Heart left ventricle (tissue), 16 donors: ENCODE measurements at regions not wholly inside any gene's neighbourhood (a gene's known extent, or its start where the extent isn't known, plus 50 kb on each side); places are given as distances from the start of the nearest gene placed in this dataset.

ENCODE experiments used
- ATAC-seq, 4 donors: fragments of 200-7000 bp; cut with Tn5 transposase; one replicate each; pipeline ENCODE4 v1.9.1; 2020 to 2022; ENCODE audit warnings: moderate library complexity in 4 of 4, mild to moderate bottlenecking in 3 of 4, moderate number of reproducible peaks in 1 of 4
- DNase-seq, 5 donors: peaks; one replicate each; pipeline ENCODE4 v3.0.0-alpha.2; 2020
- H3K27ac ChIP-seq, 12 donors: fragments of 200-600 bp; sonication (generic) in 4 of 12; one replicate each; pipeline versions ENCODE4 v1.5.0 to v1.8.0; 2016 to 2022; ENCODE audit warnings: mild to moderate bottlenecking in 2 of 12
- H3K27me3 ChIP-seq, 9 donors: fragments of 200-600 bp; sonication (generic) in 2 of 9; one replicate each; pipeline versions ENCODE4 v1.5.1 to v1.8.0; 2016 to 2022; ENCODE audit warnings: mild to moderate bottlenecking in 3 of 9
- H3K36me3 ChIP-seq, 9 donors: fragments of 200-600 bp; sonication (generic) in 2 of 9; one replicate each; pipeline versions ENCODE4 v1.5.0 to v1.8.0; 2018 to 2022; ENCODE audit warnings: mild to moderate bottlenecking in 2 of 9
- H3K4me1 ChIP-seq, 12 donors: fragments of 200-600 bp; sonication (generic) in 4 of 12; one replicate each; pipeline versions ENCODE4 v1.5.0 to v1.8.0; 2016 to 2022; ENCODE audit warnings: mild to moderate bottlenecking in 3 of 12
- H3K4me3 ChIP-seq, 12 donors: fragments of 200-600 bp; sonication (generic) in 4 of 12; one replicate each; pipeline versions ENCODE4 v1.5.0 to v1.8.0; 2017 to 2022; ENCODE audit warnings: mild to moderate bottlenecking in 9 of 12, moderate library complexity in 4 of 12
- H3K9me3 ChIP-seq, 12 donors: fragments of 200-600 bp; sonication (generic) in 4 of 12; one replicate each; pipeline versions ENCODE4 v1.5.0 to v1.8.0; 2016 to 2022; ENCODE audit warnings: mild to moderate bottlenecking in 1 of 12
- POLR2A ChIP-seq, 2 donors: fragments of 450-650 bp; IDR thresholded peaks; one replicate each; pipeline ENCODE4 v1.6.1; 2017; ENCODE audit warnings: antibody characterized with exemption in 2 of 2, mild to moderate bottlenecking in 2 of 2, moderate library complexity in 2 of 2
- WGBS, 4 donors: extraction: QIAGEN DNeasy Blood & Tissue Kit in 2 of 4; methylation state at CpG; one replicate each; pipeline versions ENCODE4 v1.1.5 to v1.1.7; 2013 to 2018; 5-methylcytosine and 5-hydroxymethylcytosine counted together
- intact Hi-C, 10 donors: fragments of 100-400 bp; cut with DNase I; formaldehyde crosslinking; loops; one replicate each; pipeline versions ENCODE4 v1.11.1 to v1.14.2; 2022
- TF ChIP-seq, protein P1 (sequence below), 12 donors: fragments of 200-600 bp; sonication (generic) in 4 of 12; IDR thresholded peaks; one replicate each; pipeline versions ENCODE4 v1.5.0 to v1.8.0; 2018 to 2022; ENCODE audit warnings: antibody characterized with exemption in 12 of 12, mild to moderate bottlenecking in 5 of 12
- donor health status: ischemic (EF 13 %, LVEDD 7.1; RV severe dilation, severe dysfunction).
- donor health status: healthy with polysubstance abuse.
- donor health status: DM: no; HTN: yes; CAD: no.
- donor health status: DM: no; HTN: no; CAD: no.
- donor health status: ischemic (EF 25% LVEDD 6.9; RV normal size, moderate dysfunction).
- donor health status: ischemic (EF 25% LVEDD 5.7; RV mildly dilated, moderate dysfunction).
- donor health status: healthy.
- donor health status: DM: yes; HTN: yes; CAD: no.
- donor health status: ischemic (EF 35%, LVEDD 5.7; RV mildly dilated, moderate dysfunction).
- donor health status: nonischemic (EF 11% LVEDD 7.7; RV severe dilation, severe dysfunction).
- donor health status: DM: yes; HTN: yes; CAD: no.
- donor health status: PGD.
- donor health status: ischemic (EF 29% LVEDD 5.4; RV normal size, mild dysfunction).
- donor health status: nonischemic (EF 23%, LVEDD 6.1; RV moderate dilation, normal function).

DNA sequence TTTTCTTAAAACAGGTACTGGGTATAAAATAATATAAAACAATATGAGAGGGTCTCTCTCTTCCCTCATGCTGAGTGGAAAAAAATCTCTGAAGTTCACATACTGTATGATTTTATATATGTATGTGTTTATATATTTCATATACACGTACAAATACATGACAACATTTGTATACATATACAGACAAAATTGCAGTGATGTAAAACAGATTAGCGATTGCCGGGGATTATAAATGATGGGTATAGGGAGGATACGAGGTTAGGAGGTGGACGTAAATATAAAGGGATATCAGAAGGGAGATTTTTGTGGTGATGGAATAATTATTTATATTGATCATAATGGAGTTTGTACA is 194.8 kb upstream of the PRSS16 start:
- no peak for TF ChIP-seq POLR2A (IDR thresholded peaks at IDR 0.05)
- TF ChIP-seq, protein P1, sequence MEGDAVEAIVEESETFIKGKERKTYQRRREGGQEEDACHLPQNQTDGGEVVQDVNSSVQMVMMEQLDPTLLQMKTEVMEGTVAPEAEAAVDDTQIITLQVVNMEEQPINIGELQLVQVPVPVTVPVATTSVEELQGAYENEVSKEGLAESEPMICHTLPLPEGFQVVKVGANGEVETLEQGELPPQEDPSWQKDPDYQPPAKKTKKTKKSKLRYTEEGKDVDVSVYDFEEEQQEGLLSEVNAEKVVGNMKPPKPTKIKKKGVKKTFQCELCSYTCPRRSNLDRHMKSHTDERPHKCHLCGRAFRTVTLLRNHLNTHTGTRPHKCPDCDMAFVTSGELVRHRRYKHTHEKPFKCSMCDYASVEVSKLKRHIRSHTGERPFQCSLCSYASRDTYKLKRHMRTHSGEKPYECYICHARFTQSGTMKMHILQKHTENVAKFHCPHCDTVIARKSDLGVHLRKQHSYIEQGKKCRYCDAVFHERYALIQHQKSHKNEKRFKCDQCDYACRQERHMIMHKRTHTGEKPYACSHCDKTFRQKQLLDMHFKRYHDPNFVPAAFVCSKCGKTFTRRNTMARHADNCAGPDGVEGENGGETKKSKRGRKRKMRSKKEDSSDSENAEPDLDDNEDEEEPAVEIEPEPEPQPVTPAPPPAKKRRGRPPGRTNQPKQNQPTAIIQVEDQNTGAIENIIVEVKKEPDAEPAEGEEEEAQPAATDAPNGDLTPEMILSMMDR (IDR thresholded peaks at IDR 0.05), result no peak
- intact Hi-C loops, result no loop called here
- WGBS, 4 donors, result 92 to 95% (median 93%) methylated on average over 5 of the region's 5 CpGs
- no peak for ATAC-seq
- Histone ChIP-seq H3K27ac (no peak overlapping the region), H3K4me3 (no peak overlapping the region), H3K27me3 (peaks cover 0 to 37% (median 0%) of the 10 kb centered on the region in 9 donors), H3K36me3 (no peaks in the 10 kb centered on the region), H3K4me1 (no peaks in the 10 kb centered on the region), H3K9me3 (no peaks in the 10 kb centered on the region)
- DNase-seq, result no peak

DNA sequence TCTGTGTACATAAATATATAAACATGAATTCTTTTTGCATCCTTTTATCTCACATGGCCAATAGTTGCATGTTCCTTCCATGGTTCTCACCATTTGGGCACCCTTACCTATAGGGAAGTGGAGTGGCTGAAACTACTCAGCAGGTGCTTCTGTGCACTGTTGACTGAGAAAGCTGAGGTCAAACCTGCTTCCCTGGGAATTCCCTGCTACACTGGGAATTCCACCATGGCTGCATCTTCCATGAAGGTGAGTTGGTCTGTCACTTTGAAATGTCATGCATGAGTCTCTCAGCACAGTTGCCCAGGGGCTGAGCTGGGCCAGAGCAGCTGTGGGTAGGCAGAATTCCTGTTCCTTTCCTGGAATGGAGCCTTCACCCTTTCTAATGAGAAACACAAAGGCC is 193.8 kb upstream of the PRSS16 start:
- no peak for ATAC-seq
- intact Hi-C loops, result no loop called here

DNA sequence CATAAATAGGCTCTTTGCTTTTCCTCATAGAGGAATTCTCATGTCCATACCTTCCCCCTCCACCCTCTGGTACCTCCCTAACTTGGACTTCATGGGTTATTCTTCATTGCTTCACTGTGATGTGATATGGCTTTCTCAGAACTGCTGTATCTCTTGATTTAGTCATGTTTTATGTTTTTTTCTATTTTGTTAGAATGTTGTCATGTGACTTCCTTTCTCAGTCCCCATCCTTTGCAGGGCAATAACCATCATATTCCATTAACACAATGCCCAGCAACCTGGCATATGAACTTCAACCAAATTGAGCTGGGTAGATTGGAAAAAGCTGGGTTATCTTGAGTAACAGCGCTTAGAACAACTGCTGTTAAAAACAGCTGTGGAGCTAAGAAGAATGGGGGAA is 190.9 kb upstream of the PRSS16 start:
- H3K36me3 ChIP-seq, result no peaks in the 10 kb centered on the region
- ATAC-seq, result no peak
- H3K4me1 ChIP-seq, result no peaks in the 10 kb centered on the region
- WGBS, 4 donors, result 88 to 100% (median 98%) methylated on average over 1 of the region's 1 CpG
- TF ChIP-seq, protein P1 (IDR thresholded peaks at IDR 0.05), result no peak
- TF ChIP-seq POLR2A (IDR thresholded peaks at IDR 0.05), result no peak
- intact Hi-C loops, result no loop called here
- no peaks in the 10 kb centered on the region for H3K9me3 ChIP-seq
- H3K4me3 ChIP-seq, result no peak overlapping the region
- peaks cover 0 to 18% (median 0%) of the 10 kb centered on the region in 9 donors for H3K27me3 ChIP-seq
- no peak for DNase-seq
- no peak overlapping the region for H3K27ac ChIP-seq

More for the DNA sequence above, 193.8 kb upstream of the PRSS16 start:
- no peak for DNase-seq
- Histone ChIP-seq H3K36me3 (no peaks in the 10 kb centered on the region), H3K27me3 (peaks cover 0 to 31% (median 0%) of the 10 kb centered on the region in 9 donors), H3K9me3 (no peaks in the 10 kb centered on the region), H3K4me1 (no peaks in the 10 kb centered on the region), H3K4me3 (no peak overlapping the region), H3K27ac (no peak overlapping the region)
- no peak for TF ChIP-seq POLR2A (IDR thresholded peaks at IDR 0.05)
- TF ChIP-seq, protein P1 (IDR thresholded peaks at IDR 0.05), result no peak

DNA sequence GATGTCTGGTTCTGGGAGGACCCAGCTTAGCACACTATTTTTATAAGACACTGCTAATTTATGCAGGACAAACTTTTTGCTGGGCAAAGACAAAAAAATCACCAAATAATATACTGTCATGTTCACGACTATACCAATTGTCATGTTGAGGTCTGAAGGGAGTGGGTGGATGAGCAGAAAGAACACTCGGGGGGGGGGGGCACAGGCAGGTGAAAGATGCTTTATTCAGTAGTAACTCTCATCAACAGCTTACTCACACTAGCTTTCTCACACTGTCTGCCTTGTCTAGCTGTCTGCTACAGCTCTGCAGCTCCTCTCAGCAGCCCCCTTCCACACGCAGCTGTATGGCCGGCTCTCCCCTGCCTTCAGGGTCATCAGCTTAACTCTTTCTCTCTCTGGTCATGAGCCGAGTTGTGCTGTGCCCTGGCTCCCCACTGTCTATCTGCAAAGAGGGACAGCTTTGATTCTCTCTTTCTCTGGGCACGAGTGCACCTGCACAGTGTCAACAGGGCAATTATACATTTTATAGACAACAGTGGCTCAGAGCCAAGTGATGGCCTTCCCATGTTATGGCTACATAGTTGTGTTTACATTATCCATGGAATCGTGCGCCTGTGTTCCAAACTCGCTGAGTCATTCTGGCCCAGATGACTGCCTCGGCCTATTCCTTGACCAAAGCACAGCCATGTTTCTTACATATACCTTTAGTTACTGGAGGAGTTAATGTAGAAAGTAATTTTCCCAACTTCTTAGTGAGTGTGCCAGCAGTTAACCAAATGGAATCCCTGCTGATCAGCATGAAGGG is 187.7 kb upstream of the PRSS16 start:
- ATAC-seq, result no peak
- H3K4me3 ChIP-seq, result no peak overlapping the region
- H3K4me1 ChIP-seq, result no peaks in the 10 kb centered on the region
- no peak overlapping the region for H3K27ac ChIP-seq
- DNase-seq, result no peak
- H3K27me3 ChIP-seq, result peaks cover 0 to 18% (median 0%) of the 10 kb centered on the region in 9 donors
- TF ChIP-seq, protein P1 (IDR thresholded peaks at IDR 0.05), result no peak
- no peak for TF ChIP-seq POLR2A (IDR thresholded peaks at IDR 0.05)
- no peaks in the 10 kb centered on the region for H3K9me3 ChIP-seq
- intact Hi-C loops, result loop anchor here in 1 of 10 donors (5.0 kb wide), 1 partner anchor 342 kb away; no protein-coding TSS in a partner anchor
- no peaks in the 10 kb centered on the region for H3K36me3 ChIP-seq
- WGBS, 4 donors, result 60 to 64% (median 61%) methylated on average over 10 of the region's 10 CpGs
